ENCODE measurements at regions not wholly inside any gene's neighbourhood (a gene's known extent, or its start where the extent isn't known, plus 50 kb on each side); places are given as distances from the start of the nearest gene placed in this dataset.

DNA sequence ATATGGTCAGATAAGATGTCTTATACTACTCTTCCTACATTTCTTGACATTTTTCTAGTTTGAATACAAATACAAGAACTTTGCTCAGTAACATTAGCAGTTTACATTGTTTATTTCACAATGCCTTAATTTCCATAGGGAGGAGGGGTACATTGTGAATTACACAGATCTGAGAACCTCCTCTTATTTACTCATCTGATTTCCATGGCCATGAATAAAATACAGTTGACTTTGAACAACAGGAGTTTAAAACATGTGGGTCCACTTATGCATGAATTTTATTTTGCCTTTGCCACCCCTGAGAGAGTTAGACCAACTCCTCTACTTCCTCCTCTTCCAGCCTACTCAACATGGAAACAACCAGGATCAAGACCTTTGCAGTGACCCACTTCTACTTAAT lies 67.7 kb downstream of the MGST1 start:
- TF ChIP-seq POLR2A (IDR thresholded peaks at IDR 0.05; ENCODE audit: low read length) (no peak), GATA1 (IDR thresholded peaks at IDR 0.05; ENCODE audit: low read depth, low read length) (no peak)
- DNase-seq, result no peak

DNA sequence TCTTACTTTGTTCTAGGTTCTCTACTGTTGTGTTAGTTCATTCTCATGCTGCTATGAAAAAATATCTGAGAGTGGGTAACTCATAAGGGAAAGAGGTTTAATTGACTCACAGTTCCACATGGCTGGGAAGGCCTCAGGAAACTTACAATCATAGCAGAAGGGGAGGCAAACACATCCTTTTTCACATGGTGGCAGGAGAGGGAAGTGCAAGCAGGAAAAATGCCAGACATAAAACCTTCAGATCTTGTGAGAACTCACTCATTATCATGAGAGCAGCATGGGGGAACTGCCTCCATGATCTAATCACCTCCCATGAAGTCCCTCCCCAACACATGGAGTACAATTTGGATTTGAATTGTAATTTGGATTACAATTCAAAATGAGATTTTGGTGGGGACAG lies 69.6 kb downstream of the MGST1 start:
- TF ChIP-seq POLR2A (IDR thresholded peaks at IDR 0.05; ENCODE audit: low read length), result no peak
- TF ChIP-seq GATA1 (IDR thresholded peaks at IDR 0.05; ENCODE audit: low read depth, low read length), result no peak
- no peak for DNase-seq

DNA sequence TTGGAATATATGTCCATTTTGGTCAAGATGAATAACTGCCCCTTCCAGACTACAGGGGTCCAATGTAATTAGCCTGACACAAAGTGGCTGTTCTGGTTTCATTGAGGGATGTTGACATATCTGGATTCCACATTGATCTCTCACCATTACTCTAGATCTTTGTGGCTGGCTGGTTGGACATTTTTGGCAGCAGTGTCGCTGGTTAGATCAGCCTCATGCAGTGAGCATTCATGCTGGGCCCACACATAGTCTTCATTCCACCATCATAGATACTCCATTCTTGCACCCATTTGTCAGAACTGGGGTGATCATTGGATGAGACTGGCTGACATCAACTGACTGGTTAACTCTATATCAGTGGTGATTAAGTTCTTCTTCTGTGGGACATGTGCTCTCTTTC lies 74.4 kb downstream of the MGST1 start:
- DNase-seq, result no peak
- TF ChIP-seq POLR2A (IDR thresholded peaks at IDR 0.05; ENCODE audit: low read length), result no peak
- no peak for TF ChIP-seq GATA1 (IDR thresholded peaks at IDR 0.05; ENCODE audit: low read depth, low read length)

DNA sequence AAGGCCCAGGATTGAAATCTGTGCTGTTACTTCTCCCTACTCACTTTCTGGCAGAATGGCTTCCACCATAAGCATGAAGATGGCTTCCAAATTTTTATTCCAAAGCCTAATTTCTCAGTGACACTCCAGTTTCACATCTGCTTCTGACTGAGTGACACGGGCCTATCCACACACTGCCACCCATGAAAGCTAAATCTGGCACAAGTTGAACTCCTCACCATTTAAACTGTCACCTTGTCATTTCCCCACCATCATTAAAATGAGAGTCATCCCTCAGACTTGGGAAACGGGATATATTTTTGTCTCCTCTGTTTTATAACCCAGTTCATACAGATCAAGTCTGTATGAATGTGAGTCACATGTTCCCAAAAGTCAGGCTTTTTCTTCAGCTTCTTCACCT lies 77.1 kb downstream of the MGST1 start:
- TF ChIP-seq GATA1 (IDR thresholded peaks at IDR 0.05; ENCODE audit: low read depth, low read length), result no peak
- TF ChIP-seq POLR2A (IDR thresholded peaks at IDR 0.05; ENCODE audit: low read length), result no peak
- no peak for DNase-seq

DNA sequence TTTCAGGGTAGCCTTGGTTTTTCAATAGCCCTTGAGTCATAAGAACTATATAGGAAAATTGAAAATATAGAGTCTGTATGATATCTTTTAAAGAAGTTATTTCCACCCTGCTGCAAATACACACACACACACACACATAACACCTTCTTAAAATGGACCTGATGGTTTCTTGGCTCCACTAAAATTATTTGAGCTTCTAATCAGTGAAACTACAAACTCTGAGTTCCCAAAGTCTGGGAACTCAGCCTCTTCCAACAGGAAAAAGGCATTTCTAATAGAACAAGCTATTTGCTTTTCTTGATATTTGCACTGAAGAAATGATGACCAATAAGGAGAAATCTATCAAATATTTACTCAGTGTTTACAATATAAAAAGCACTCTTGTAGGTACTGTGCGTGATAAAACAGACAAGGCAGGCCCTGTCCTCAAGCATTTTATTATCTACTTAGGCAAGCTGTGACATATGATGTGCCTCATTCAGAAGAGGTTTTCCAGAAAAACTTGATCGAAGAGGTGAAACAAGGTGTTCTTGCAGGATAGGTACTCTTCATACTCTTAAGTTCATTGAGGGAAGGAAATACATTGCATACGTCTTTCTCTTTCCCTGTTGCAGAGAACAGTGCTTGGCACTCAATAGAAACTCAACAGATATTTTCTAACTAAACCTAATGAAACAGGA lies 88.6 kb downstream of the MGST1 start:
- no peak for DNase-seq

DNA sequence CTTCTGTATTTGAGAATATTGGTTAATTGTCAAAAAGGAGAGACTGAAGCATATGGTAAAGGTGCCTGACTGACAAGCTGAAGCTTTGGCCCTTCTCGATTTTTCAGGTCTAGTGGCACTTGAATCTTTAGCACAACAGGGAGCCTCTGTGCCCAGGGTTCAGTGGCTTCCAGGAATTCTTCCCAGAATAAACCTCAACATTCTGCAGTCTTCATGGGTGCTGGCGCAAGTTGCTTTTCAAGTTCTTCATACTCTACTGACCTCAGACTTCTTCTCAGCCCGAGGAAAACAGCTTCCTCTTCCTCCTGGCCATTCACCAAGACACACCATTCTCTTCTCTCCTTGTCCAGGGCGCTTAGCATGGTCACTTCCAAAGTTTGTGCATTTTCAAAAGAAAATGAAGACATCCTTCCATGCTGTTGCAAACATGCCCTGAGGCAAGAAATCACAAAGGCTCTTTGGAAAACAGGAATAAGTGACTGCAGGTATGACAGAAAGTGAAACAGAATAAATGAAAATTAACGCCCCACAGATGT lies 89.9 kb downstream of the MGST1 start:
- DNase-seq, result no peak
- TF ChIP-seq GATA1 (IDR thresholded peaks at IDR 0.05; ENCODE audit: low read depth, low read length), result no peak
- TF ChIP-seq POLR2A (IDR thresholded peaks at IDR 0.05; ENCODE audit: low read length), result no peak

More for the DNA sequence above, 88.6 kb downstream of the MGST1 start:
- TF ChIP-seq GATA1 (IDR thresholded peaks at IDR 0.05; ENCODE audit: low read depth, low read length) (no peak), POLR2A (IDR thresholded peaks at IDR 0.05; ENCODE audit: low read length) (no peak)

DNA sequence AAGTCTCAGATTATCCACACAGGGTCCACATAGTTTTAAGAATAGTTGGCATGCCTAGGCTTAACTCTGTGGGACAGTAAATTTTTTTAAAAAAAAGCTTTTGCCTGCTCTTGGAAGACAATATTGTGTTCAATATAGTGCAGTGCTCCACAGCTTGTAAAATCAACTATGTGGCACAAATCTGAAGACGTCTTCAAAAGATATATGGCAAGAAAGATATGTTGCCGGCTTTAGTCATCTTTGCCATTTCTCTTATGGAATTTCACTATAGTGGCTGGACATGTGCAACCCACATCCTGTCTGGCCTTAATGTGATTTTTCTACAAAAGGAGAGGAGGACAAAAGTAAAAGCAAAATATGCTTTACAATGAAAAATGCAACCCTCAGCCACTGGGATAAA lies 90.5 kb downstream of the MGST1 start:
- TF ChIP-seq GATA1 (IDR thresholded peaks at IDR 0.05; ENCODE audit: low read depth, low read length) (no peak), POLR2A (IDR thresholded peaks at IDR 0.05; ENCODE audit: low read length) (no peak)

DNA sequence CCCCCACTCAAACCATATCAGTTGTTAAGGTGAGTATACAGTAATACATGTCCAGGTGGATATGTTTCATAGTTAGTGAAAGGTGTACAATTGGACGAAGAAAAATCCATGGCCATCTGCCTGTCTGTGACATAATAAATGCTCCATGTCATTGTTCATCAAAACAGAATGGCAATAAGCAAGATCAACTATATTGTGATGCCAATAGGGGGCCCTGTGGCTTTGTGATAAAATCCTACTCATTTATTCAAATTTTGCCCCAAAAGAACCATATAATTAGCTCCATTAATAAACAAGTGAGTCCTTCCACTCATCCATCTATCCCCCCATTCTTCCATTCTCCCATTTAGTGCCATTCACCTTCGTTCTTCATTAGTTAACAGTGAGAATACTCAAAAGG lies 102.0 kb downstream of the MGST1 start:
- no peak for DNase-seq
- TF ChIP-seq POLR2A (IDR thresholded peaks at IDR 0.05; ENCODE audit: low read length) (no peak), GATA1 (IDR thresholded peaks at IDR 0.05; ENCODE audit: low read depth, low read length) (no peak)

More for the DNA sequence above, 90.5 kb downstream of the MGST1 start:
- no peak for DNase-seq

DNA sequence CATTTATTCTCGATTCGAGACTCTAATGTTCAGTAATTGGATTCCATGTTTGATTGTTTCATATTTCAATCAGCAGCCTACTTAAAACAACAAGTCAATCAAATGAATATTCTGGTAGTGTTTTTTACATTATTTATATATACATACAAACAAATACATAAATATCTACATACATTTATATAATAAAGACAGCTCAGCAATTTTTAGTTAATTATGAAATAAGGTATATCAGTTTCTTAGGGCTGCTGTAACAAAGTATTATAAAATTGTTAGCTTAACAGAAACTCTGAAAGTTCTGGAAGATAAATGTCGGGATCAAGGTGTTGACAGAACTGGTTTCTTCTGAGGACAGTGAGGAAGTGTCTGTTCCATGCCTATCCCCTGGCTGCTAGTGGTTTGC lies 105.9 kb downstream of the MGST1 start:
- DNase-seq, result no peak
- no peak for TF ChIP-seq POLR2A (IDR thresholded peaks at IDR 0.05; ENCODE audit: low read length)
- no peak for TF ChIP-seq GATA1 (IDR thresholded peaks at IDR 0.05; ENCODE audit: low read depth, low read length)

DNA sequence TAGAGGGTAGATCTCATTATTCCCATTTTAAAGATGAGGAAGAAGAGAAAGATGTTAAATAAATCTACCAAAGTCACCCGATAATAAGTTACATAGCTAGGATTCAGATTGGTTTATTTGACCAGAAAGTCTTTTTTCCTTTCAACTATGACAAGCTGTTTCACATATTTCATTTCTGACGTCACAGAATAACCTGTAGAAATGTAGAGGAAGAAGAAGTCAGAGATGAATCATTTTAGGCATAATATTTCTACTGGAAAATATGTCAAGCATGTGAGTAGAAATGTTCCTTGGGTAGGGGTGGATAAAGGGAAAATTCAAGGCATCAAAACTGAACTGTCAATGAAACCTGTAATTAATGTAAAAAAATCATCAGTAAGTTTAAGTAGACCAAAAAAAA lies 107.0 kb downstream of the MGST1 start:
- DNase-seq, result no peak
- TF ChIP-seq POLR2A (IDR thresholded peaks at IDR 0.05; ENCODE audit: low read length), result no peak
- TF ChIP-seq GATA1 (IDR thresholded peaks at IDR 0.05; ENCODE audit: low read depth, low read length), result no peak

DNA sequence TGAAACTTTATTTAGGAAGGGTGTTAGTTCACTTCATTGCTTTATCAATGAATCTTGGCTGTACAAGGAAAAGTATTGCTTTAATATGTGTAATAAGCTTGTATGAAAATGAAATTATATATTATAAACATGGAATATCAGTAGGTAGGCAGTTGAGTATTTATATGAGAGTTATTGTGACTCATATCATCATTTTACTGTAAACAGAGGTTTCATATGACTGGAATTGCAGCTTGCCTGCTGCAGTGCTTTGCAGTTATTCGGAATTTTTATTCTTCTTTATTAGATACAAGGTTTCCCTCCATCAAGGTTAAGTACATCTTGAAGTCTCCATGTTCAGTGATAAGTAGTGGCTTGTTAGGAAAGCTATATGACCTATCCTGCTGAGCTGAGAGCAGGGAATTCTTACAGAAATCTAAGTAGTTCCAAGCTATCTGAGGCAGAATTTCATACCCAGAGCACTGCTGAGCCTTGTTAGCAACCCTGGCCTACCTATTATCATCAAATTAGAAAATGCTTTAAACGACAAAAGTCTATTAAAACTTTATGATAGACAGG lies 111.2 kb downstream of the MGST1 start:
- no peak for DNase-seq
- TF ChIP-seq GATA1 (IDR thresholded peaks at IDR 0.05; ENCODE audit: low read depth, low read length) (no peak), POLR2A (IDR thresholded peaks at IDR 0.05; ENCODE audit: low read length) (no peak)

DNA sequence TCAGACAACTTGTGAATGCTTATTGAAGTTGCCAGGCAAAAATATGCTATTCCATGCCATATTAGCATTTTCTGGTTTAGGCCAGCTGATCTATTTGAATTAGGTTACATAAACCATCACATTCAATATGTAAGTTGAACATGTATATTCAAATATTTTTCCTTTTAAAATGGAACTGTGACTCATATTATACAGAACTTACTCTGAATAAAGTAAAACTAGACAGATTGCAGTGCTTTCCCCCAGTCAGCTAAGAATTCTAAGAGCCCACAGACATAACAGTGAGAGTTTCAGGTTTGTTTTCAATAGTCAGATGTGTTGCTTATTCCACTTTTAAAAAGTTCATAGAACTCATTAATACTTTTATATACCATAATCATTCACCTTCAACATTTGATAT lies 119.8 kb downstream of the MGST1 start:
- TF ChIP-seq GATA1 (IDR thresholded peaks at IDR 0.05; ENCODE audit: low read depth, low read length) (no peak), POLR2A (IDR thresholded peaks at IDR 0.05; ENCODE audit: low read length) (no peak)
- no peak for DNase-seq

DNA sequence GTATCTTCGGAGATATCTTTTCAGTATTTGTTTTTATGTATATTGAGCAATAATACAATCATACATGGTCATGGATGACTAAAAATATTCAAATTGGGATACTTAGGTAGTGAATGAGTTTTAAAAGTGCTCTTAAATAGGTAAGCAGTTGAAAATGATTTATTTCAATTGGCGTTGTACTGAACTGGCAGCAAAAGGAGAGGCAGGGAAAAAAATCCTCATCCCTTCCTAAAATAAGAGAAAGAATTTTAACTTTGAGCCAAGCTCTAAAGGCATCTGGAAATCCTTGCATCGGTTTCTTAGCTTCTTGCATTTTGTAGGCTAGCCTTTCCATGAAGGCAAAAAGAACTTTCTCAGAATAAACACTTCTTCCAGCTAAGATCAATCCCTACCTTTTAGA lies 125.2 kb downstream of the MGST1 start:
- DNase-seq, result no peak
- TF ChIP-seq POLR2A (IDR thresholded peaks at IDR 0.05; ENCODE audit: low read length) (no peak), GATA1 (IDR thresholded peaks at IDR 0.05; ENCODE audit: low read depth, low read length) (no peak)

DNA sequence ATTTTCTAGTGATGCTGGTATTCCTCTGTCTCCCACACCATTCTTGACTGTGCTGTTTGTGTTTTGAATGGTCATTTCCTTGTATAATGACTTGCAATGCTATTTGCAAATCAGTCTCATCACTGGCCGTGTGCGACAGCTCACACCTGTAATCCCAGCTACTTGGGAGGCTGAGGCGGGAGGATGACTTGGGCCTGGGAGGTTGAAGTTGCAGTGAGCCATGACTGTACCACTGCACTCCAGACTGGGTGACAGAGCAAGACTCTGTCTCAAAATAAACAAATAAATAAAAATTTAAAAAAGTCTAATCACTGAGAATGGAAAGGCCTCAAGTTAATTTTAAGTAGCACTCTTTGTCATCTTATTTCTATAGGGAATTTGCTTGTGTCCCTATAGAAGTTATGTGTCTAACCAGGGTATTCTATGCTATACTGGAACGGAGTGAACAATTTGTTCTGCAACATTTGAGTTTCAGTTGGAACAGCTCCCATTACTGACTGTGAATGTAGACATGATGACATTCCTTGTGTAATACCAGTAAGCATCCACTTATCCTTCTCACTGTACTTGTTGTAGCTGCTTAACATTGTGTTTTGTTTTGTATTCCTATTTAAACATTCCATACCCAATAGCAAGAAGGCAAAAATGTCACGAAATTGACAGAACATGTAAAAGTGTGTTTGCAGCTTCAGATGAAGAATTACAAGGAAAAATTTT lies 126.3 kb downstream of the MGST1 start:
- no peak for DNase-seq

More for the DNA sequence above, 126.3 kb downstream of the MGST1 start:
- no peak for TF ChIP-seq GATA1 (IDR thresholded peaks at IDR 0.05; ENCODE audit: low read depth, low read length)
- TF ChIP-seq POLR2A (IDR thresholded peaks at IDR 0.05; ENCODE audit: low read length), result no peak
